GM20000 (cell line): ENCODE measurements at regions not wholly inside any gene's neighbourhood (a gene's known extent, or its start where the extent isn't known, plus 50 kb on each side); places are given as distances from the start of the nearest gene placed in this dataset.
"Not testable (repeated sequence)": the region's sequence is repeated elsewhere in the genome, so short reads cannot be mapped to it uniquely, and the experiment has no call there.

Source experiments
- DNase-seq: peaks from one replicate; pipeline ENCODE4 v3.0.0; 2012; ENCODE audit warnings: low spot score
- CTCF ChIP-seq: IDR thresholded peaks from 2 replicates; pipeline ENCODE4 v1.5.1; 2012; ENCODE audit warnings: mild to moderate bottlenecking, control low read depth; ENCODE audit errors: extremely low read depth, missing control alignments

GRCh38 chr4:145278341-145279121, 98.1 kb upstream of the OTUD4 start:
- no peak for DNase-seq
- no peak for TF ChIP-seq CTCF

GRCh38 chr4:145277011-145277410, 96.6 kb upstream of the OTUD4 start:
- DNase-seq, result no peak
- no peak for TF ChIP-seq CTCF

- no peak for TF ChIP-seq CTCF
- DNase-seq, result no peak
Measured at GRCh38 chr4:145276050-145276449, 95.7 kb upstream of the OTUD4 start.

- DNase-seq, result no peak
- TF ChIP-seq CTCF, result no peak
Measured at GRCh38 chr4:145271194-145271593, 90.8 kb upstream of the OTUD4 start.

- no peak for DNase-seq
- TF ChIP-seq CTCF, result no peak
Measured at GRCh38 chr4:145266881-145267280, 86.5 kb upstream of the OTUD4 start.

- no peak for TF ChIP-seq CTCF
- DNase-seq, result no peak
Measured at GRCh38 chr4:145260091-145260490, 79.7 kb upstream of the OTUD4 start.

GRCh38 chr4:145255311-145255710, 74.9 kb upstream of the OTUD4 start:
- DNase-seq, result not testable (repeated sequence)

GRCh38 chr4:145252190-145252589, 71.8 kb upstream of the OTUD4 start:
- no peak for DNase-seq
- TF ChIP-seq CTCF, result no peak
